RWPE2 (cell line): ENCODE measurements at regions not wholly inside any gene's neighbourhood (a gene's known extent, or its start where the extent isn't known, plus 50 kb on each side); places are given as distances from the start of the nearest gene placed in this dataset.

Source experiments
- ATAC-seq: fragments of 200-7000 bp; cut with Tn5 transposase; 3 replicates; pipeline ENCODE4 v1.9.1; 2021; ENCODE audit warnings: low read depth
- DNase-seq: peaks from one replicate; pipeline ENCODE4 v3.0.0-alpha.2; 2020; ENCODE audit warnings: low spot score
- H3K27ac ChIP-seq: fragments of 450-650 bp; 2 replicates; pipeline ENCODE4 v1.5.1; 2017; ENCODE audit warnings: mild to moderate bottlenecking; ENCODE audit not compliant: poor library complexity, severe bottlenecking
- H3K27me3 ChIP-seq: fragments of 250-450 bp; sonication (Bioruptor Pico); 2 replicates; pipeline ENCODE4 v1.5.1; 2021; ENCODE audit warnings: mild to moderate bottlenecking, moderate library complexity; ENCODE audit not compliant: insufficient read depth, poor library complexity, severe bottlenecking
- H3K36me3 ChIP-seq: fragments of 250-450 bp; sonication (Bioruptor Pico); 2 replicates; pipeline ENCODE4 v1.5.1; 2020; ENCODE audit warnings: low read depth, mild to moderate bottlenecking, moderate library complexity
- H3K4me1 ChIP-seq: fragments of 250-450 bp; sonication (Bioruptor Pico); 2 replicates; pipeline ENCODE4 v1.5.1; 2021; ENCODE audit warnings: mild to moderate bottlenecking, moderate library complexity; ENCODE audit not compliant: insufficient read depth, poor library complexity, severe bottlenecking
- H3K4me3 ChIP-seq: fragments of 250-450 bp; sonication (Bioruptor Pico); 2 replicates; pipeline ENCODE4 v1.5.1; 2021; ENCODE audit warnings: mild to moderate bottlenecking, moderate library complexity; ENCODE audit not compliant: severe bottlenecking
- H3K9me3 ChIP-seq: fragments of 250-450 bp; sonication (Bioruptor Pico); 2 replicates; pipeline ENCODE4 v1.5.1; 2021; ENCODE audit warnings: mild to moderate bottlenecking, moderate library complexity; ENCODE audit not compliant: severe bottlenecking
- TF ChIP-seq, protein P1 (sequence below): fragments of 450-650 bp; IDR thresholded peaks from one replicate; pipeline ENCODE4 v1.5.1; 2017; ENCODE audit warnings: mild to moderate bottlenecking, moderate library complexity; ENCODE audit not compliant: poor library complexity, severe bottlenecking

DNA sequence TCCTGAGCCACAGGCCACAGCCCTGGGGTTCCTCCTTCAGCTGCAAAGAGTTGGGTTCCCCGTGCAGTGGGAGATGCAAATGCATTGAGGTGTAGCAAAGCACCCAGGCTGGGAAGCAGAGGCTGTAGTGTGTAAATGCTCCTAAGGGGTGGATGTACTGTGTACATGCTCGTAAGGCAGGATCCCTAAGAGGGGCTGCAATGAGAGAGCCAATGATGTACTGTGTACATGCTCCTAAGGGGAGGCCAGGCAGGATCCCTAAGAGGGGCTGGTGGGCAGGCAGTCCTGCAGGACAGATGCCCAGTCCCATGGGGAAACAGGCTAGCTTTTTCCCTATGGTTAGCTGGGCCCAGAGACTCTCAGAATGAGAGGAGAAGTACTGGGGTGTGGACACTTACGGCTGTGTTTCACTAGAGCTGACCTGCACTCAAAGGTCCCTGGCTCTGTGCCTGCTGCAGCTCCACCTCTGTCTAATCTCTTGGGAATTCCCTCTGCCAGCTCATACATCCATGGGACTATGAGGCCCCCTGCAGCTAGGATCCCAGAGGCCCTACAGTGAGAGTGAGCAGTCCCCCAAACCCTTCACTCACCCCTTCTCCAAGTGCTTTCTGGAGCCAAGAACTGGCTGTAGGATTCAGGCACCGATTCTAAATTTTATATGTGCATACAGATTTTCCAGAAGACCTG, 261.9 kb upstream of the LUZP2 start:
- Histone ChIP-seq H3K4me1 (no peaks in the 10 kb centered on the region), H3K4me3 (no peak overlapping the region), H3K27me3 (no peaks in the 10 kb centered on the region), H3K27ac (no peak overlapping the region), H3K9me3 (no peaks in the 10 kb centered on the region), H3K36me3 (no peaks in the 10 kb centered on the region)
- TF ChIP-seq, protein P1, sequence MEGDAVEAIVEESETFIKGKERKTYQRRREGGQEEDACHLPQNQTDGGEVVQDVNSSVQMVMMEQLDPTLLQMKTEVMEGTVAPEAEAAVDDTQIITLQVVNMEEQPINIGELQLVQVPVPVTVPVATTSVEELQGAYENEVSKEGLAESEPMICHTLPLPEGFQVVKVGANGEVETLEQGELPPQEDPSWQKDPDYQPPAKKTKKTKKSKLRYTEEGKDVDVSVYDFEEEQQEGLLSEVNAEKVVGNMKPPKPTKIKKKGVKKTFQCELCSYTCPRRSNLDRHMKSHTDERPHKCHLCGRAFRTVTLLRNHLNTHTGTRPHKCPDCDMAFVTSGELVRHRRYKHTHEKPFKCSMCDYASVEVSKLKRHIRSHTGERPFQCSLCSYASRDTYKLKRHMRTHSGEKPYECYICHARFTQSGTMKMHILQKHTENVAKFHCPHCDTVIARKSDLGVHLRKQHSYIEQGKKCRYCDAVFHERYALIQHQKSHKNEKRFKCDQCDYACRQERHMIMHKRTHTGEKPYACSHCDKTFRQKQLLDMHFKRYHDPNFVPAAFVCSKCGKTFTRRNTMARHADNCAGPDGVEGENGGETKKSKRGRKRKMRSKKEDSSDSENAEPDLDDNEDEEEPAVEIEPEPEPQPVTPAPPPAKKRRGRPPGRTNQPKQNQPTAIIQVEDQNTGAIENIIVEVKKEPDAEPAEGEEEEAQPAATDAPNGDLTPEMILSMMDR: peak; percentile 27
- ATAC-seq: peak; percentile 80
- no peak for DNase-seq

DNA sequence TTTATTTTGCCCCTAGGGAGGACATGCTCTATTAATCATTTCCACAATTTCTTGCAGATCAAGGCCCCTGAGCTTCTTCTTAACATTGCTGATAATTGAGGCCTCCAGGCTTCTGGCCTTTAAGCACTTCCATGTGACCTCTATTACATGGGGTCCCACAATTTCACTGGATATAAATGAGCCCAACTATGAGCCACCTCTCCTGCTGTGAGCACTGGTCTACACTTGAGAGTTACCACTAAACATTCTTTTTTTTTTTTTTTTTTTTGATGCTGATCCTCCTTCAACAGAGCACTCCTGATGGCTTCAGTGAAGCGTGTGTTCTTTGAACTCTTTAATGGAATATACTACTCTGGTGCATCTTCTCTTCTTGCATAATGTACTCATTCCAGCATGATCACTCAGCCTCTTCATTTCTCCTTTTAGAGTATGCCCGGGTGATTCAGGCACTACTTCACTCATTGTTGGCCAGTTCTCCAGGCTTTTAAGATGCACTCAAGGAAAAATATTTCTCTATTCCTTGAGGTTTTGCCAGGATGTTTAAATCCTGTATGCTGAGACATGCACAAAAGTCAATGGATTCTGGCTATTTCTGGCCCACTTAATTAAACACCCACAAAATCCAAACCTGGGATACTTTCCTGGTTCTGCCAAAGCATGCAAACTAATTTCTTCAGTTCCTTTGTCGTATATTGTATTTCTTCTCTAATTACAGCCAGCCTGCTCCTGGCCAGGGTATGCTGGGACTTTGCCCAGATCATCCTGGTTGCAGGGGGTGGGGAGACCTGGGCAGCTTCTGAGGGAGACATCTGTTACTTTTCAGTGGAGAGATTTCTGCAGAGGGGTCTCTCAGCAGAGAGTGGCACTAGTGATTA, 257.8 kb upstream of the LUZP2 start:
- no peaks in the 10 kb centered on the region for H3K27me3 ChIP-seq
- H3K36me3 ChIP-seq: no peaks in the 10 kb centered on the region
- DNase-seq (no peak), ATAC-seq (peak; percentile 75; the same call in 2 of the 3 replicates)
- TF ChIP-seq, protein P1: no peak
- no peaks in the 10 kb centered on the region for H3K9me3 ChIP-seq
- H3K4me1 ChIP-seq: no peaks in the 10 kb centered on the region
- H3K27ac ChIP-seq: no peak overlapping the region
- H3K4me3 ChIP-seq: no peak overlapping the region

DNA sequence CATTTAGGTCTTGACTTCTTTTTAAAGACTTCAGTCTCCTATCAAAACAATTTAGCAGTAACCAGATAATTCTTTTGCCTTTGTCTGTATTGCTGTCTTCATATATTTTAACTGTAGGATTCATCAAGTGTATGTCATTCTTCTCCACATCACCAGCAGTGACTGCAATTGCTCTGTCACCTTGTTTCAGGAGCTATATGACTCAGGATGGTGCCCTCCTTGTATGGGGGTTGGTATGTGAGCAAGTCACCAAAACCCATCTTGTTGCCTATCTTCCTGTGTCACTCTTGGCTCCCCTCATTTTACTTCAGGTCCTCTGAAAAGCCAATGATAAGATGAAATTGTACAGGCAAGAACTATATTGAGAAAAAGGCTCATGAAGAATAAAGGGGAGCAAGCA, 256.9 kb upstream of the LUZP2 start:
- H3K36me3 ChIP-seq: no peaks in the 10 kb centered on the region
- no peaks in the 10 kb centered on the region for H3K9me3 ChIP-seq
- TF ChIP-seq, protein P1: no peak
- H3K27ac ChIP-seq: no peak overlapping the region
- no peaks in the 10 kb centered on the region for H3K27me3 ChIP-seq
- DNase-seq: no peak
- no peaks in the 10 kb centered on the region for H3K4me1 ChIP-seq
- no peak overlapping the region for H3K4me3 ChIP-seq
- no peak for ATAC-seq

DNA sequence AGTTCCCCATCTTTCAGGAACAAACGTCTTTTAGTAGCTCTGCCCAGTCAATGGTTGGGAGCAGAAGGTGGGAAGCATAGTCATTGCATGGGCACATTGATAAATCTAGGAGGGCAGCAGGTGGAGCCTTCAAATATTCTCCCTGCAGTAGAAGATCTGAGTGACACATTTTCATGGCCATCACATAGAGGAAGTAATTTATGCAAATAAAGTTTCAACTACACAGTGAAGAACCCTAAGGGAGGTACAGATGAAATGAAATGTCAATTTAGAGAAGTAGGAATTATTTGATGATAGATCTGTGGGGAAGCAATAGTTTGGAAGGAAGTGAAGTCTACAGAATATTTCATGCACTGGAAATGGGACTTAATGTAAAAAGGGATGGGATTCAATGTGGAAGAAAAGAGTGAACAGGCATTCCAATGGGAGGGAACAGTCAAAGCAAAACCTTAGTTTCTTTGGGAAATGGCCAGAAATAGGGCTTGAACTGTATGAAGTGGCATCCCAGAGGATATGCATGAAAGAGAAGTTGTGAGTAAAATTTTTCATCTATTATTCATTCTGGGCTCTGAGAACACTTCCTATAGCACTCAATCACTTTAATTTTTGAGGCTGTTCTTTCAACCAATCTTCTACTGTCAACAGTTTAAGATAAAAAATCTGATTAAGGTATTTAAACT, 256.2 kb upstream of the LUZP2 start:
- H3K4me3 ChIP-seq: no peak overlapping the region
- no peaks in the 10 kb centered on the region for H3K27me3 ChIP-seq
- no peaks in the 10 kb centered on the region for H3K9me3 ChIP-seq
- DNase-seq: no peak
- TF ChIP-seq, protein P1: no peak
- H3K36me3 ChIP-seq: no peaks in the 10 kb centered on the region
- H3K4me1 ChIP-seq: no peaks in the 10 kb centered on the region
- ATAC-seq: no peak
- no peak overlapping the region for H3K27ac ChIP-seq
